ENCODE measurements at regions not wholly inside any gene's neighbourhood (a gene's known extent, or its start where the extent isn't known, plus 50 kb on each side); places are given as distances from the start of the nearest gene placed in this dataset.
A peak's percentile ranks its signal among the peaks of the same experiment; 100 is the strongest.
"Not testable (repeated sequence)": the region's sequence is repeated elsewhere in the genome, so short reads cannot be mapped to it uniquely, and the experiment has no call there.

- peak; percentile 6 for DNase-seq
Measured at GRCh38 chr14:37650356-37651037, 55.1 kb downstream of the TTC6 start.

- DNase-seq, result no peak
Measured at GRCh38 chr14:37652042-37652441, 56.6 kb downstream of the TTC6 start.

- no peak for DNase-seq
Measured at GRCh38 chr14:37655418-37655817, 60.0 kb downstream of the TTC6 start.

GRCh38 chr14:37658156-37658555 is 62.7 kb downstream of the TTC6 start:
- no peak for DNase-seq

GRCh38 chr14:37663498-37663897 is 68.1 kb downstream of the TTC6 start:
- DNase-seq, result no peak

- no peak for DNase-seq
Measured at GRCh38 chr14:37665479-37665878, 70.0 kb downstream of the TTC6 start.

GRCh38 chr14:37665951-37666350 is 70.5 kb downstream of the TTC6 start:
- no peak for DNase-seq

GRCh38 chr14:37668646-37669045 is 73.2 kb downstream of the TTC6 start:
- no peak for DNase-seq

GRCh38 chr14:37669242-37669641 is 73.8 kb downstream of the TTC6 start:
- no peak for DNase-seq

- DNase-seq, result peak; percentile 2
Measured at GRCh38 chr14:37673439-37673838, 78.0 kb downstream of the TTC6 start.

- no peak for DNase-seq
Measured at GRCh38 chr14:37678916-37679315, 83.5 kb downstream of the TTC6 start.

GRCh38 chr14:37681486-37681885 is 86.1 kb downstream of the TTC6 start:
- DNase-seq, result no peak

- DNase-seq, result not testable (repeated sequence)
Measured at GRCh38 chr14:37692680-37693079, 97.3 kb downstream of the TTC6 start.

GRCh38 chr14:37693420-37693819 is 98.0 kb downstream of the TTC6 start:
- DNase-seq, result not testable (repeated sequence)

GRCh38 chr14:37695866-37696265 is 100.4 kb downstream of the TTC6 start:
- no peak for DNase-seq

- no peak for DNase-seq
Measured at GRCh38 chr14:37697489-37698121, 102.2 kb downstream of the TTC6 start.

GRCh38 chr14:37698840-37699777 is 103.7 kb downstream of the TTC6 start:
- no peak for DNase-seq

GRCh38 chr14:37707716-37708115 is 112.3 kb downstream of the TTC6 start:
- no peak for DNase-seq

- no peak for DNase-seq
Measured at GRCh38 chr14:37708481-37708880, 113.1 kb downstream of the TTC6 start.

- DNase-seq, result no peak
Measured at GRCh38 chr14:37709419-37710195, 114.2 kb downstream of the TTC6 start.

- no peak for DNase-seq
Measured at GRCh38 chr14:37711356-37711830, 116.0 kb downstream of the TTC6 start.

- no peak for DNase-seq
Measured at GRCh38 chr14:37711831-37712475, 116.5 kb downstream of the TTC6 start.

Data from retina (tissue), 1 donor.